IMR-90 (cell line): ENCODE measurements at regions not wholly inside any gene's neighbourhood (a gene's known extent, or its start where the extent isn't known, plus 50 kb on each side); places are given as distances from the start of the nearest gene placed in this dataset.

Experiments used
- ATAC-seq: fragments of 200-7000 bp; cut with Tn5 transposase; 2 replicates; pipeline ENCODE4 v1.9.1; 2020; ENCODE audit warnings: low read depth, mild to moderate bottlenecking, moderate library complexity
- BruUV-seq: library from RNA; stranded (reverse); fragments of 400-500 nt; replicated peaks from 2 replicates; lab custom pipeline; 2021; lab: Mats Ljungman, UMichigan
- CTCF ChIA-PET: fragments of 300-600 bp; formaldehyde crosslinking; extraction: SDS; loops from one replicate; lab custom pipeline; 2021; ENCODE audit warnings: antibody characterized with exemption; lab: Yijun Ruan, JAX
- POLR2A ChIA-PET: fragments of 300-600 bp; sonication (Branson Sonifier 250); formaldehyde crosslinking; loops from one replicate; lab custom pipeline; 2022; ENCODE audit warnings: antibody characterized with exemption; ENCODE audit not compliant: unreplicated experiment; lab: Charles Lee
- DNase-seq: peaks from one replicate; pipeline ENCODE4 v3.0.0; 2013
- H2AFZ ChIP-seq: replicated peaks from 2 replicates; pipeline ENCODE3; 2013; ENCODE audit warnings: low read length, mild to moderate bottlenecking; ENCODE audit not compliant: poor library complexity
- H2AK5ac ChIP-seq: 2 replicates; pipeline ENCODE4 v1.6.1; 2013; ENCODE audit warnings: low read depth, low read length, inconsistent platforms
- H2AK9ac ChIP-seq: replicated peaks from 2 replicates; pipeline ENCODE3; 2013; ENCODE audit warnings: mild to moderate bottlenecking, low read depth, low read length, moderate library complexity; ENCODE audit not compliant: poor library complexity
- H2BK120ac ChIP-seq: 2 replicates; pipeline ENCODE4 v1.6.1; 2013; ENCODE audit warnings: low read depth, low read length, inconsistent platforms
- H2BK15ac ChIP-seq: 3 replicates; pipeline ENCODE4 v1.6.1; 2013; ENCODE audit warnings: low read depth, low read length, inconsistent platforms
- H2BK20ac ChIP-seq: 2 replicates; pipeline ENCODE4 v1.6.1; 2013; ENCODE audit warnings: low read depth, mild to moderate bottlenecking, inconsistent platforms, low read length, moderate library complexity
- H2BK5ac ChIP-seq: 2 replicates; pipeline ENCODE4 v1.6.1; 2013; ENCODE audit warnings: mild to moderate bottlenecking, low read depth, low read length, inconsistent platforms; ENCODE audit not compliant: poor library complexity, severe bottlenecking
- H3K14ac ChIP-seq: replicated peaks from 2 replicates; pipeline ENCODE4 v1.6.1; 2013; ENCODE audit warnings: low read depth, low read length, inconsistent platforms
- H3K18ac ChIP-seq: 2 replicates; pipeline ENCODE4 v1.6.1; 2013; ENCODE audit warnings: low read depth, low read length, control low read depth
- H3K23ac ChIP-seq: 2 replicates; pipeline ENCODE4 v1.6.1; 2013; ENCODE audit warnings: low read depth, low read length, inconsistent platforms
- H3K27ac ChIP-seq: 2 replicates; pipeline ENCODE4 v1.5.1; 2013; ENCODE audit warnings: mild to moderate bottlenecking, control low read depth, low read length; ENCODE audit not compliant: insufficient read depth
- H3K27me3 ChIP-seq: 2 replicates; pipeline ENCODE4 v1.6.1; 2013; ENCODE audit warnings: low read length; ENCODE audit not compliant: control insufficient read depth, insufficient read depth
- H3K36me3 ChIP-seq: 2 replicates; pipeline ENCODE4 v1.6.1; 2013; ENCODE audit warnings: low read length, mixed read lengths; ENCODE audit not compliant: control insufficient read depth, insufficient read depth
- H3K4ac ChIP-seq: 2 replicates; pipeline ENCODE4 v1.6.1; 2013; ENCODE audit warnings: low read depth, low read length, inconsistent platforms
- H3K4me1 ChIP-seq: 2 replicates; pipeline ENCODE4 v1.6.1; 2013; ENCODE audit warnings: low read length, mixed read lengths; ENCODE audit not compliant: control insufficient read depth, insufficient read depth
- H3K4me2 ChIP-seq: 2 replicates; pipeline ENCODE4 v1.6.1; 2013; ENCODE audit warnings: low read depth, mild to moderate bottlenecking, control low read depth, low read length, moderate library complexity
- H3K4me3 ChIP-seq: 2 replicates; pipeline ENCODE4 v1.5.1; 2013; ENCODE audit warnings: low read depth, mild to moderate bottlenecking, control low read depth, low read length, moderate library complexity; ENCODE audit not compliant: insufficient read depth
- H3K56ac ChIP-seq: 2 replicates; pipeline ENCODE4 v1.6.1; 2013; ENCODE audit warnings: low read length, inconsistent platforms; ENCODE audit not compliant: insufficient read depth; ENCODE audit errors: extremely low read depth
- H3K79me1 ChIP-seq, 2 experiments: 2 replicates each; pipeline ENCODE4 v1.6.1; 2013; ENCODE audit warnings: low read length in 2 of 2, inconsistent platforms in 1 of 2, low read depth in 1 of 2
- H3K9ac ChIP-seq: 2 replicates; pipeline ENCODE4 v1.6.1; 2013; ENCODE audit warnings: low read depth, low read length, control low read depth
- H3K9me1 ChIP-seq: 2 replicates; pipeline ENCODE4 v1.6.1; 2013; ENCODE audit warnings: low read length, inconsistent platforms; ENCODE audit not compliant: insufficient read depth
- H3K9me3 ChIP-seq: 2 replicates; pipeline ENCODE4 v1.6.1; 2013; ENCODE audit warnings: low read length; ENCODE audit not compliant: control insufficient read depth, insufficient read depth
- H4K20me1 ChIP-seq: 2 replicates; pipeline ENCODE4 v1.6.1; 2013; ENCODE audit warnings: low read length, inconsistent platforms; ENCODE audit not compliant: insufficient read depth
- H4K5ac ChIP-seq: 2 replicates; pipeline ENCODE4 v1.6.1; 2013; ENCODE audit warnings: mild to moderate bottlenecking, low read depth, low read length, control low read depth
- H4K8ac ChIP-seq, 2 experiments: 2 replicates each; pipeline ENCODE4 v1.6.1; 2013; ENCODE audit warnings: low read depth in 2 of 2, low read length in 2 of 2, control low read depth in 1 of 2, inconsistent platforms in 1 of 2
- H4K91ac ChIP-seq: 2 replicates; pipeline ENCODE4 v1.6.1; 2013; ENCODE audit warnings: low read depth, low read length, inconsistent platforms; ENCODE audit not compliant: insufficient read depth
- BHLHE40 ChIP-seq: fragments of 150-350 bp; IDR thresholded peaks from 2 replicates; pipeline ENCODE4 v1.6.1; 2016; ENCODE audit warnings: mild to moderate bottlenecking, low read depth, low read length
- CEBPB ChIP-seq: IDR thresholded peaks from 2 replicates; pipeline ENCODE4 v1.6.1; 2012; ENCODE audit warnings: low read depth, low read length, improper control_type of control experiment
- CHD1 ChIP-seq: IDR thresholded peaks from 2 replicates; pipeline ENCODE4 v1.6.1; 2012; ENCODE audit warnings: low read depth, low read length, improper control_type of control experiment
- MAFK ChIP-seq: IDR thresholded peaks from 2 replicates; pipeline ENCODE4 v1.6.1; 2012; ENCODE audit warnings: low read depth, low read length, improper control_type of control experiment
- MXI1 ChIP-seq: IDR thresholded peaks from 2 replicates; pipeline ENCODE4 v1.6.1; 2012; ENCODE audit warnings: low read depth, mild to moderate bottlenecking, low read length, moderate library complexity, borderline replicate concordance
- NFE2L2 ChIP-seq: fragments of 150-350 bp; IDR thresholded peaks from 2 replicates; pipeline ENCODE4 v1.6.1; 2016; ENCODE audit warnings: low read depth, mild to moderate bottlenecking, low read length
- POLR2A ChIP-seq: IDR thresholded peaks from 2 replicates; pipeline ENCODE4 v1.6.1; 2012; ENCODE audit warnings: mild to moderate bottlenecking, low read depth, low read length
- RAD21 ChIP-seq: IDR thresholded peaks from 2 replicates; pipeline ENCODE4 v1.6.1; 2012; ENCODE audit warnings: low read length, improper control_type of control experiment
- RCOR1 ChIP-seq: IDR thresholded peaks from 2 replicates; pipeline ENCODE4 v1.6.1; 2012; ENCODE audit warnings: mild to moderate bottlenecking, low read length, improper control_type of control experiment; ENCODE audit not compliant: insufficient replicate concordance
- SMC3 ChIP-seq: fragments of 150-350 bp; IDR thresholded peaks from 2 replicates; pipeline ENCODE4 v1.6.1; 2016; ENCODE audit warnings: low read depth, mild to moderate bottlenecking, antibody characterized with exemption, low read length, moderate library complexity
- WGBS, 2 experiments: methylation state at CpG; one replicate each; pipeline versions ENCODE4 v1.1.5 to v1.1.7; 2013; ENCODE audit warnings: missing lambda C conversion rate in 2 of 2; ENCODE audit not compliant: insufficient read length in 1 of 2; ENCODE audit errors: extremely low coverage in 2 of 2; 5-methylcytosine and 5-hydroxymethylcytosine counted together
- dilution Hi-C: fragments of 300-500 bp; cut with HindIII; formaldehyde crosslinking; loops from one replicate; pipeline ENCODE4 v1.14.3; 2018; ENCODE audit warnings: low sequenced_read_pairs; ENCODE audit not compliant: unreplicated experiment
- in situ Hi-C: fragments of 300-500 bp; cut with MboI; formaldehyde crosslinking; loops from 3 replicates; pipeline ENCODE4 v1.14.3; 2019; ENCODE audit warnings: low sequenced_read_pairs, inconsistent platforms, mixed read lengths
- intact Hi-C: fragments of 100-400 bp; cut with micrococcal nuclease; formaldehyde crosslinking; loops from 2 replicates; pipeline ENCODE4 v1.10.0; 2022
- TF ChIP-seq, protein P1 (sequence below): fragments of 150-350 bp; IDR thresholded peaks from 2 replicates; pipeline ENCODE4 v1.6.1; 2017; ENCODE audit warnings: mild to moderate bottlenecking, antibody characterized with exemption, low read length, low read depth
- TF ChIP-seq, protein P2 (sequence below): fragments of 150-350 bp; IDR thresholded peaks from 2 replicates; pipeline ENCODE4 v1.6.1; 2016; ENCODE audit warnings: low read depth, mild to moderate bottlenecking, low read length, moderate library complexity, borderline replicate concordance

DNA sequence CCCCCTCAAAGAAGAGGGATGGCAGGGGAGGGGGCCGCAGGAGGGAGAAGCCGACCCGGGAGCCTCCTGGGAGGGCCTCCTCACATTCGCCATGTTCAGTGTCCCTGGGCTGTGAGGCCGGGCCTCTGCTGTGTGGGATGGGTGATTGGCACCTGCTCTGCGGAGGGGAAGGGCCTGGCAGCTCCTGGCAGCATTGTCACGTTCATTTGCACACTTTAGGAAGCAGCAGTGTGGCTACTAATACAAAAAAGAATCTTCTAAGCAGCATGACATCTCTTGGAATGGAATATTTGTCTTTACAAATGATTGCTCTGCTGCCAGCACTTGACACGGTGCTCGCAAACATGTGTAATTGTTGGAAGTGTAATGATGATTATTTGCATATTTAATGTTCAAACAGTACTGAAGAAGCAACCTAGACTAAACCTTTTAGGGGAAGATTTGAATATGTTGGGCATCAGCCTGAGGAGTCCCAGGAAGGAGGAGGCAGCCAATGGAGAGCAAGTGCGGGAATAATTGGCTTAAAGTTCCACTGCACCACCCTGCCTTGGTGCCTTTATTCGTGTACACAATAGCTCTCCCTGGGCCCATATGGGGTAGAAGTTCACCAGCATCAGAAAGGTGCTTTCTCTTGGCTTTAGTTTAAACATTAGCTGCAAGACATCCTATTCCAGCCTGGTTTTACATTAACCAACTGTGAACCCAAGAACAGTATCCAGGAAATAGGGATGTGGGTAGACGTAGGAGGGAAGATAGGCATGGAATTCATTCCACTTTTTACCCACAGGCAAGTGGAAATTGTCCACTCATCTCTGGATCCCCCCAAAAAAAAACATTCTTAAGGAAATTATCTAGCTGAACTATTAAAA lies 404.9 kb downstream of the TMEM182 start (continued):
- TF ChIP-seq MAFK, result no peak

DNA sequence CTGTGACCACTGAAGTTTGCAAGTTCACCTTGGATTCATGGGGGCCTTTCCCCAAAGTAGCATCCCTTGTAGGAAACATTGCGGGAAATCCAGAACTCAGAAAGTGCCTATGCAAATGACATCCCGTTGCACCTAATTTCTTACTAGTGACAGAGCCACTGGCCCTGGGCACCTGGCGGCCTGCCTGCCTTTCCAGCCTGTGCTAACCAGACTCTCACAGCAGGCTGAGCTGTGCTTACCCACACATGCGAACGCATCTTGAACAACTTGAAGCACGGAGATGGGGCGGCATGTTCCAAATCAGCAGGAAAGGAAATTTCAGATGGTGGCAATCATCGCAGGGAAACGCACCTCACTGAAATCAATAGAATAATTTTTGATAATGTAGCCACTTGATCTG lies 405.8 kb downstream of the TMEM182 start:
- ChIA-PET CTCF (no interaction called here), POLR2A (no interaction called here)
- Histone ChIP-seq H4K5ac (no peak overlapping the region), H3K36me3 (no peaks in the 10 kb centered on the region), H2BK120ac (no peak overlapping the region), H3K9me3 (peaks cover 9% of the 10 kb centered on the region), H2AFZ (no peak overlapping the region), H3K14ac (no peak overlapping the region), H4K20me1 (no peaks in the 10 kb centered on the region), H3K27ac (no peak overlapping the region), H4K91ac (no peak overlapping the region), H3K4me3 (no peak overlapping the region), H2AK9ac (no peak overlapping the region), H3K23ac (no peak overlapping the region), H3K4ac (no peak overlapping the region), H2AK5ac (no peak overlapping the region), H3K27me3 (no peaks in the 10 kb centered on the region), H3K4me1 (no peaks in the 10 kb centered on the region), H3K9ac (no peak overlapping the region), H3K56ac (no peak overlapping the region), H3K18ac (no peak overlapping the region), H2BK15ac (no peak overlapping the region), H3K79me1 (no peaks in the 10 kb centered on the region), H4K8ac (no peak overlapping the region), H2BK5ac (no peak overlapping the region), H3K9me1 (no peaks in the 10 kb centered on the region), H3K4me2 (no peak overlapping the region), H2BK20ac (no peak overlapping the region)
- dilution Hi-C loops, result no loop called here
- in situ Hi-C loops, result loop anchor here (25.0 kb wide), 1 partner anchor 1720 kb away; no protein-coding TSS in a partner anchor
- ATAC-seq, result no peak
- intact Hi-C loops, result no loop called here
- BruUV-seq, result no TSS peak
- DNase-seq, result no peak
- TF ChIP-seq MAFK (no peak), RAD21 (no peak), POLR2A (no peak), RCOR1 (no peak), NFE2L2 (no peak), MXI1 (no peak), CHD1 (no peak), SMC3 (no peak), BHLHE40 (no peak), CEBPB (no peak)
- TF ChIP-seq, protein P1, sequence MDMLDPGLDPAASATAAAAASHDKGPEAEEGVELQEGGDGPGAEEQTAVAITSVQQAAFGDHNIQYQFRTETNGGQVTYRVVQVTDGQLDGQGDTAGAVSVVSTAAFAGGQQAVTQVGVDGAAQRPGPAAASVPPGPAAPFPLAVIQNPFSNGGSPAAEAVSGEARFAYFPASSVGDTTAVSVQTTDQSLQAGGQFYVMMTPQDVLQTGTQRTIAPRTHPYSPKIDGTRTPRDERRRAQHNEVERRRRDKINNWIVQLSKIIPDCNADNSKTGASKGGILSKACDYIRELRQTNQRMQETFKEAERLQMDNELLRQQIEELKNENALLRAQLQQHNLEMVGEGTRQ, result no peak
- TF ChIP-seq, protein P2, sequence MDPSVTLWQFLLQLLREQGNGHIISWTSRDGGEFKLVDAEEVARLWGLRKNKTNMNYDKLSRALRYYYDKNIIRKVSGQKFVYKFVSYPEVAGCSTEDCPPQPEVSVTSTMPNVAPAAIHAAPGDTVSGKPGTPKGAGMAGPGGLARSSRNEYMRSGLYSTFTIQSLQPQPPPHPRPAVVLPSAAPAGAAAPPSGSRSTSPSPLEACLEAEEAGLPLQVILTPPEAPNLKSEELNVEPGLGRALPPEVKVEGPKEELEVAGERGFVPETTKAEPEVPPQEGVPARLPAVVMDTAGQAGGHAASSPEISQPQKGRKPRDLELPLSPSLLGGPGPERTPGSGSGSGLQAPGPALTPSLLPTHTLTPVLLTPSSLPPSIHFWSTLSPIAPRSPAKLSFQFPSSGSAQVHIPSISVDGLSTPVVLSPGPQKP, result no peak
- 88% methylated on average over 1 of the region's 9 CpGs; no CpG with 5 or more reads in 1 of the 2 experiments for WGBS, 2 experiments
